Nephron (organoid): ENCODE measurements at regions not wholly inside any gene's neighbourhood (a gene's known extent, or its start where the extent isn't known, plus 50 kb on each side); places are given as distances from the start of the nearest gene placed in this dataset.

ENCODE experiments used
- H3K27ac Mint-ChIP-seq, 3 experiments: 2 replicates each; pipeline ENCODE4 v1.8.0; 2020; ENCODE audit warnings: mixed read lengths in 3 of 3, mild to moderate bottlenecking in 2 of 3, moderate library complexity in 1 of 3
- H3K27me3 Mint-ChIP-seq: 2 replicates; pipeline ENCODE4 v1.8.0; 2021; ENCODE audit warnings: low read depth, mild to moderate bottlenecking, moderate library complexity, mixed read lengths
- H3K36me3 Mint-ChIP-seq: 2 replicates; pipeline ENCODE4 v1.8.0; 2020; ENCODE audit warnings: low read depth, mixed read lengths
- H3K4me1 Mint-ChIP-seq: 2 replicates; pipeline ENCODE4 v1.8.0; 2020; ENCODE audit warnings: mixed read lengths
- H3K4me3 Mint-ChIP-seq, 3 experiments: 2 replicates each; pipeline ENCODE4 v1.8.0; 2020; ENCODE audit warnings: mild to moderate bottlenecking in 3 of 3, mixed read lengths in 3 of 3, moderate library complexity in 2 of 3
- H3K9me3 Mint-ChIP-seq: 2 replicates; pipeline ENCODE4 v1.8.0; 2020; ENCODE audit warnings: mixed read lengths
- CTCF ChIP-seq, 3 experiments: fragments of 200-600 bp; sonication (generic); IDR thresholded peaks; one replicate each; pipeline ENCODE4 v1.5.0; 2021; ENCODE audit warnings: antibody characterized with exemption in 3 of 3; ENCODE audit not compliant: unreplicated experiment in 3 of 3

- no peak overlapping the region for H3K4me3 Mint-ChIP-seq
- peaks cover 5% of the 10 kb centered on the region for H3K9me3 Mint-ChIP-seq
- no peaks in the 10 kb centered on the region for H3K4me1 Mint-ChIP-seq
- no peak overlapping the region for H3K27ac Mint-ChIP-seq
- TF ChIP-seq CTCF (IDR thresholded peaks at IDR 0.05; ENCODE audit: unreplicated experiment in 3 of 3), result no peak
- H3K36me3 Mint-ChIP-seq, result no peaks in the 10 kb centered on the region
- H3K27me3 Mint-ChIP-seq, result no peaks in the 10 kb centered on the region
These were observed 144.4 kb downstream of the ZIC5 start for GRCh38 chr13:99827011-99827772.

GRCh38 chr13:99823961-99824360 lies 147.6 kb downstream of the ZIC5 start:
- TF ChIP-seq CTCF (IDR thresholded peaks at IDR 0.05; ENCODE audit: unreplicated experiment in 3 of 3), result no peak
- Mint-ChIP-seq H3K4me3 (no peak overlapping the region), H3K4me1 (no peaks in the 10 kb centered on the region), H3K27ac (no peak overlapping the region), H3K36me3 (no peaks in the 10 kb centered on the region), H3K9me3 (peaks cover 10% of the 10 kb centered on the region), H3K27me3 (no peaks in the 10 kb centered on the region)

GRCh38 chr13:99822820-99823219 lies 148.7 kb downstream of the ZIC5 start:
- TF ChIP-seq CTCF (IDR thresholded peaks at IDR 0.05; ENCODE audit: unreplicated experiment in 3 of 3), result no peak
- no peak overlapping the region for H3K27ac Mint-ChIP-seq

GRCh38 chr13:99821741-99822140 lies 149.8 kb downstream of the ZIC5 start:
- no peak overlapping the region for H3K4me3 Mint-ChIP-seq
- no peak overlapping the region for H3K27ac Mint-ChIP-seq
- H3K9me3 Mint-ChIP-seq, result peaks cover 10% of the 10 kb centered on the region
- no peaks in the 10 kb centered on the region for H3K4me1 Mint-ChIP-seq
- TF ChIP-seq CTCF (IDR thresholded peaks at IDR 0.05; ENCODE audit: unreplicated experiment in 3 of 3), result no peak
- no peaks in the 10 kb centered on the region for H3K36me3 Mint-ChIP-seq
- H3K27me3 Mint-ChIP-seq, result no peaks in the 10 kb centered on the region

More at GRCh38 chr13:99822820-99823219, 148.7 kb downstream of the ZIC5 start:
- H3K36me3 Mint-ChIP-seq, result no peaks in the 10 kb centered on the region
- H3K27me3 Mint-ChIP-seq, result no peaks in the 10 kb centered on the region
- no peak overlapping the region for H3K4me3 Mint-ChIP-seq
- no peaks in the 10 kb centered on the region for H3K4me1 Mint-ChIP-seq
- peaks cover 10% of the 10 kb centered on the region for H3K9me3 Mint-ChIP-seq

GRCh38 chr13:99819967-99820366 lies 151.6 kb downstream of the ZIC5 start:
- H3K9me3 Mint-ChIP-seq, result peaks cover 10% of the 10 kb centered on the region
- no peak overlapping the region for H3K4me3 Mint-ChIP-seq
- no peaks in the 10 kb centered on the region for H3K36me3 Mint-ChIP-seq
- TF ChIP-seq CTCF (IDR thresholded peaks at IDR 0.05; ENCODE audit: unreplicated experiment in 3 of 3), result no peak
- H3K27ac Mint-ChIP-seq, result no peak overlapping the region
- H3K27me3 Mint-ChIP-seq, result no peaks in the 10 kb centered on the region
- no peaks in the 10 kb centered on the region for H3K4me1 Mint-ChIP-seq

GRCh38 chr13:99816321-99816720 lies 155.2 kb downstream of the ZIC5 start:
- Mint-ChIP-seq H3K27ac (no peak overlapping the region), H3K4me3 (no peak overlapping the region), H3K9me3 (no peaks in the 10 kb centered on the region), H3K27me3 (no peaks in the 10 kb centered on the region), H3K36me3 (no peaks in the 10 kb centered on the region), H3K4me1 (no peaks in the 10 kb centered on the region)
- no peak for TF ChIP-seq CTCF (IDR thresholded peaks at IDR 0.05; ENCODE audit: unreplicated experiment in 3 of 3)
